RWPE2 (cell line): ENCODE measurements at regions not wholly inside any gene's neighbourhood (a gene's known extent, or its start where the extent isn't known, plus 50 kb on each side); places are given as distances from the start of the nearest gene placed in this dataset.

Source experiments
- ATAC-seq: fragments of 200-7000 bp; cut with Tn5 transposase; 3 replicates; pipeline ENCODE4 v1.9.1; 2021; ENCODE audit warnings: low read depth
- DNase-seq: peaks from one replicate; pipeline ENCODE4 v3.0.0-alpha.2; 2020; ENCODE audit warnings: low spot score
- H3K27ac ChIP-seq: fragments of 450-650 bp; 2 replicates; pipeline ENCODE4 v1.5.1; 2017; ENCODE audit warnings: mild to moderate bottlenecking; ENCODE audit not compliant: poor library complexity, severe bottlenecking
- H3K27me3 ChIP-seq: fragments of 250-450 bp; sonication (Bioruptor Pico); 2 replicates; pipeline ENCODE4 v1.5.1; 2021; ENCODE audit warnings: mild to moderate bottlenecking, moderate library complexity; ENCODE audit not compliant: insufficient read depth, poor library complexity, severe bottlenecking
- H3K36me3 ChIP-seq: fragments of 250-450 bp; sonication (Bioruptor Pico); 2 replicates; pipeline ENCODE4 v1.5.1; 2020; ENCODE audit warnings: low read depth, mild to moderate bottlenecking, moderate library complexity
- H3K4me1 ChIP-seq: fragments of 250-450 bp; sonication (Bioruptor Pico); 2 replicates; pipeline ENCODE4 v1.5.1; 2021; ENCODE audit warnings: mild to moderate bottlenecking, moderate library complexity; ENCODE audit not compliant: insufficient read depth, poor library complexity, severe bottlenecking
- H3K4me3 ChIP-seq: fragments of 250-450 bp; sonication (Bioruptor Pico); 2 replicates; pipeline ENCODE4 v1.5.1; 2021; ENCODE audit warnings: mild to moderate bottlenecking, moderate library complexity; ENCODE audit not compliant: severe bottlenecking
- H3K9me3 ChIP-seq: fragments of 250-450 bp; sonication (Bioruptor Pico); 2 replicates; pipeline ENCODE4 v1.5.1; 2021; ENCODE audit warnings: mild to moderate bottlenecking, moderate library complexity; ENCODE audit not compliant: severe bottlenecking
- CTCF ChIP-seq: fragments of 450-650 bp; IDR thresholded peaks from one replicate; pipeline ENCODE4 v1.5.1; 2017; ENCODE audit warnings: mild to moderate bottlenecking, moderate library complexity; ENCODE audit not compliant: poor library complexity, severe bottlenecking

- DNase-seq, result no peak
- H3K36me3 ChIP-seq, result no peaks in the 10 kb centered on the region
- no peaks in the 10 kb centered on the region for H3K27me3 ChIP-seq
- no peak overlapping the region for H3K27ac ChIP-seq
- H3K9me3 ChIP-seq, result no peaks in the 10 kb centered on the region
- H3K4me3 ChIP-seq, result no peak overlapping the region
- peaks cover 9% of the 10 kb centered on the region for H3K4me1 ChIP-seq
- no peak for TF ChIP-seq CTCF
- no peak for ATAC-seq
Measured at GRCh38 chr2:47660168-47660567, 89.4 kb upstream of the KCNK12 start.

- no peak for ATAC-seq
- no peak overlapping the region for H3K4me3 ChIP-seq
Measured at GRCh38 chr2:47658646-47659320, 88.0 kb upstream of the KCNK12 start.

GRCh38 chr2:47657886-47658489, 87.2 kb upstream of the KCNK12 start:
- H3K4me3 ChIP-seq, result no peak overlapping the region
- peaks cover 16% of the 10 kb centered on the region for H3K4me1 ChIP-seq
- no peak for DNase-seq
- ATAC-seq, result no peak
- no peaks in the 10 kb centered on the region for H3K9me3 ChIP-seq
- TF ChIP-seq CTCF, result no peak
- no peaks in the 10 kb centered on the region for H3K36me3 ChIP-seq
- no peak overlapping the region for H3K27ac ChIP-seq
- H3K27me3 ChIP-seq, result no peaks in the 10 kb centered on the region

More at GRCh38 chr2:47658646-47659320, 88.0 kb upstream of the KCNK12 start:
- peaks cover 16% of the 10 kb centered on the region for H3K4me1 ChIP-seq
- H3K9me3 ChIP-seq, result no peaks in the 10 kb centered on the region
- no peak for TF ChIP-seq CTCF
- no peak for DNase-seq
- no peaks in the 10 kb centered on the region for H3K27me3 ChIP-seq
- H3K36me3 ChIP-seq, result no peaks in the 10 kb centered on the region
- no peak overlapping the region for H3K27ac ChIP-seq

GRCh38 chr2:47656715-47657600, 86.2 kb upstream of the KCNK12 start:
- no peak overlapping the region for H3K4me3 ChIP-seq
- ATAC-seq (peak; percentile 75), DNase-seq (no peak)
- no peaks in the 10 kb centered on the region for H3K27me3 ChIP-seq
- no peaks in the 10 kb centered on the region for H3K36me3 ChIP-seq
- no peak for TF ChIP-seq CTCF
- H3K9me3 ChIP-seq, result no peaks in the 10 kb centered on the region
- peaks cover 16% of the 10 kb centered on the region for H3K4me1 ChIP-seq
- H3K27ac ChIP-seq, result no peak overlapping the region
